GM21737 (cell line): ENCODE measurements at regions not wholly inside any gene's neighbourhood (a gene's known extent, or its start where the extent isn't known, plus 50 kb on each side); places are given as distances from the start of the nearest gene placed in this dataset.

Source experiments
- ATAC-seq: cut with Tn5 transposase; IDR thresholded peaks from one replicate; pipeline ENCODE4 v1.9.1; 2021; ENCODE audit warnings: mild to moderate bottlenecking, moderate library complexity; ENCODE audit not compliant: unreplicated experiment

DNA sequence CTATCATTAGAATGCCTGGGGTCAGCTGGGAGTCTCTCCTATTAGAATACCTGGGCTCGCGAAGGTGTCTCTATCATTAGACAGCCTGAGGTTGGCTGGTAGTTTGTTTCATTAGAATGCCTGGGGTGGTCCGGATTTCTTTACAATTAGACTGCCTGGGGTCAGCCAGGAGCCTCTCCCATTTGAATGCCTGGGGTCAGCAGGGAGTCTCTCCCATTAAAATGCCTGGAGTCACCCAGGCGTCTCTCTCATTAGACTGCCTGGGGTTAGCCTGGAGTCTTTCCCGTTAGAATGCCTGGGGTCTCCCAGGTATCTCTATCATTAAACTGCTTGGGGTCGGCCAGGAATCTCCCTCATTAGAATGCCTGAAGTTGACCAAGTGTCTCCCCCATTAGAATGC, 1458.3 kb downstream of the UQCRFS1 start:
- ATAC-seq = no peak

DNA sequence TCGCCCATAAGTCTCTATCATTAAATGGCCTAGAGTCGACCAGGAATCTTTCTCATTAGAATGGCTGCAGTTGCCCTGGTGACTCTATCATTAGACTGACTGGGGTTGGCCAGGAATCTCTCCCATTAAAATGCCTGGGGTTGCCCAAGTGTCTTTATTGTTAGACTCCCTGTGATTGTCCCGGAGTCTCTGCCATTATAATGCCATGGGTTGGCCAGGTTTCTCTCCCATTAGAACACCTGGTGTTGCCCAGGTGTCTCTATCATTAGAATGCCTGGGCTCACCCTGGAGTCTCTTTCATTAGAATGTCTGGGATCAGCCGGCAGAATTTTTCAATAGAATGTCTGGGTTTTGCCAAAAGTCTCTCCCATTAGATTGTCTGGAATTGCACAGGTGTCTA, 1459.3 kb downstream of the UQCRFS1 start:
- no peak for ATAC-seq

DNA sequence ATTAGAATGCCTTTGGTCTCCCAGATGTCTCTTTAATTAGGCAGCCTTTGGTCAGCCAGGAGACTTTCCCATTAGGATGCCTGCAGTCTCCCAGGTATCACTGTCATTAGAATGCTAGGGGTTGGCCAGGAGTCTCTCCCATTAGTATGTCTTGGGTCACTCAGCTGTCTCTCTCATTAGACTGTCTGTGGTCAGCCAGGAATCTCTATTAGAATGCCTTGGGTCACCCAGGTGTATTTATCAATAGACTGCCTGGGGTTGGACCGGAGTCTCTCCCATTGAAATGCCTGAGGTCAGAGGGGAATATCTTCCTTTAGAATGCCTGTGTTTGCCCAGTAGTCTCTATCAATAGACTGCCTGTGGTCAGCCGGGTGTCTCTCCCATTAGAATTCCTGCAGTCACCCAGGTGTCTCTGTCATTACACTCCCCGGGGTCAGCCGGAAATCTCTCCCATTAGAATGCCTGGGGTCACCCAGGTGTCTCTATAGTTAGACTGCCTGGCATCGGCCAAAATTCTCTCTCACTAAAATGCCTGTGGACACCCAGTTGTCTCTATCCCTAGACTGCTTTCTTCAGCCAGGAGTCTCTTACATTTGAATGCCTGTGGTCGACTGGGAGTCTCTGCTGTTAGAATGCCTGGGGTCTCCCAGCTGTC, 1460.3 kb downstream of the UQCRFS1 start:
- ATAC-seq = no peak

DNA sequence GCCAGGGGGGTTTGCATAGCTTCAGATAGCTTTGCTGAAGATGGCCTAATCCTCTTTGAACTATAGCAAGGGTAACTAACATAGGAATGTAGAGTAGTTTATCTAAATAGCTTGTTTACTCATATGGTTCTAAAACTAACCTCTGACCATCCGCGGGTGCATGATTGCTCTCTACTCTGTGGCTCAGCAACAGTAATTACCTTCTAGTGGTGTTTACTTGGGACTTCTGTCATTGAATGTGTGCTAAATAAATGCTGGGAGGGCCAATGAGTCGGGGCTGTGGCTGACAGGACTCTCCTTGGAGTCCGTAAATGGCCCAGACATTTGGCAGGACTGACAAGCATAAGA, 1461.9 kb downstream of the UQCRFS1 start:
- no peak for ATAC-seq

DNA sequence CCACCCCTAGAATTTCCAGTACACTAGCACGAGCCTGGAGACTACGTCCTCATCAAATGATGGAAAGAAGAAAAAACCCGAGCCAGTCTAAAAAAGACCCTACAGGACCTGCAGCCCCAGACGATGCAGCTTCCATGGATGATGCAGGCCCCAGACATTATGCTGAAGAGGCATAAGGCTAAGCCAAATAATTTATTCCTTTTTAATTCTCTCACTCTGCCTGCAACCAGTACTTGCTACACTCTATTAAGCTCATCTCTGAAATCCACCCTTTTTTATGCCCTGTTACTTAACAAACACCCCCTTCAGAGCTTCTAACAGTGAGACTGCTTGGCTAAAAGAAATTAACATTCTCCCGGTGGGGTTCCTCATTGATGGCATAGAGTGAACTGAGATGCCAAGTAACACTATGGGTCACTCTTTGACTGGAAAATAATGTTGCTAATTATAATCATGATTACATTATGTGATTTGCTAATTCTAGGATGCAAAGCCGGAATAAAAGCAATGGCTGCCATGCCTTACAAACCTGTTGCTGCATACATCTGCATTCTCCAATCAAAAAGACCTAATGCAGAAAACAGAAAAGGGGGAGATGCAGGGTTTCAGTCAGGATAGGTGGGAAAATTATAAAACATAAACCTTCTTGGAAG, 1462.4 kb downstream of the UQCRFS1 start:
- ATAC-seq = no peak

DNA sequence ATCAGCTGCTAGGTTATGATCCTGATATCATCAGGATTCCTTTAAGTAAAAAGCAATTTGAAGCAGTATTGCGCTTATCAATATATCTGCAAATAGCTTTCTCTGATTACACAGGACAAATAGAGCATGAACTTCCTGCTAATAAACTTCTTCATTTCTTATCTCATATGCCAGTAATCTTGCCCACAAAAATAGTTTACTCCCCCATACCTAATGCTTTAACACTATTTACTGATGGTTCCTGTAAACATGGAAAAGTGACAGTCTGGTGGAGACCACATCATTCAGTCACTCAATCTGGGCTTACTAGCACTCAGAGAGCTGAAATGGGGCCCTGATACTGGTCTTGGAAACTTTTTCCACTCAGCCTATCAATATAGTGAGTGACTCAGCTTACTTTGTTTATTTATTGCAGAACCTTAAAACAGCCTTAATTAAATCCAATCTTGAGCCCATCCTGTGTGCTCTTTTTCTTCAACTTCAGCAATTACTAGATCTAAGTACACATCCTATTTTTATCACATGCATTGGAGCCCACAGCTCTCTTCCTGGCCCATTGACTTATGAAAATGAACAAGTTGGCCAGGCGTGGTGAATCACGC, 1464.3 kb downstream of the UQCRFS1 start:
- no peak for ATAC-seq

DNA sequence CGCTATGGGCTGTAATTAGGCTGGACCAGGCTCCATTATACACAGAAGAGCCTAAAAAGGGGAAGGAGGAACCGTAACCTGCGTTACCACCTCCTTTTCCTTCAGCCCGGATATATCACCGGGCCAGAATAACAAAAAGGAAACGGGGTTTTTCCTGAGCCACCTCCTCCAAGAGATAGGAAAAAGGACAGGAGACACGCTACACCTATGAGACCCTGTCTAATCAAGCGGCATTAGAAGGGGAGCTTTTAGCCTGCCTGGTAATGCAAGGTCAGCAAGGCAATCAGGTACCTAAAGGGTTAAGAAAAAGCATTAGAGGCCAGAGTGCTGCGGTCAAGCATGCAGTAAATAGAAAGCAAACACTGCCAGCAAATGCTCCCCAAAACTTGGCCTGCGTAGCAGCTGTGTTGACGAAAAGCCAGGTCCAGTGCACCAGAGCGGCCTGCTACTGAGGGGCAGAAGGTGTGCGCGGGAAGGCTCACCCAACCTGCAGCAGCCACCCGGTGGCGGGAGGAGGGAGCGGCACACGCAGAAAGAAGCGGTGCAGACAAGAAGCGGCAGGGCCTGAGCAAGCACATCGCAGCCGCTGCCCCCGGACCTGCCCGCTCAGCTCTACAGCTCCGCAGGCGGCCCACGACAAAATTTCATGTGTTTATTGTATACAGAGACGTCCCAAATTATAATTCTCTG, 1466.1 kb downstream of the UQCRFS1 start:
- ATAC-seq = no peak

DNA sequence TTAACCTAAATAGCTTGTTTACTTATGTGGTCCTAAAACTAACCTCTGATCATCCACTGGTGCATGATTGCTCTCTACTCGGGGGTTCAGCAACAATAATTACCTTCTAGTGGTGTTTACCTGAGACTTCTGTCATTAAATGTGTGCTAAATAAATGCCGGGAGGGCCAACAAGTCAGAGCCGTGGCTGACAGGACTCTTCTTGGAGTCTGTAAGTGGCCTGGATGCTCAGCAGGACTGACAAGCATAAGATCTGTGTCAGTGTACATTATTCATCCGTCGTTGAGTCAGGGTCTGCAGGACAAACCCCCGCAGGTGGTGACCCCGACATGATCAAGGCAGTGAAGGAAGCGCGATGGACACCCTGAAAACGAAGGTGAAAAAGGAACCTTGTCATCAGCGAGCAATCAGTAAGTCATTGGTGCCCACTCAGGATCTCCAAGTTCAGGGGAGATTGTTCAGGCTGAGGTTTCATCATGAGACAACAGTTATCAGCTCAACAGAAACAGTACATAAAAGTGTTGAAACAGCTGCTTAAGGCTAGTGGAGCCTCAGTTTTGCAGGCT, 1466.9 kb downstream of the UQCRFS1 start:
- ATAC-seq = no peak

DNA sequence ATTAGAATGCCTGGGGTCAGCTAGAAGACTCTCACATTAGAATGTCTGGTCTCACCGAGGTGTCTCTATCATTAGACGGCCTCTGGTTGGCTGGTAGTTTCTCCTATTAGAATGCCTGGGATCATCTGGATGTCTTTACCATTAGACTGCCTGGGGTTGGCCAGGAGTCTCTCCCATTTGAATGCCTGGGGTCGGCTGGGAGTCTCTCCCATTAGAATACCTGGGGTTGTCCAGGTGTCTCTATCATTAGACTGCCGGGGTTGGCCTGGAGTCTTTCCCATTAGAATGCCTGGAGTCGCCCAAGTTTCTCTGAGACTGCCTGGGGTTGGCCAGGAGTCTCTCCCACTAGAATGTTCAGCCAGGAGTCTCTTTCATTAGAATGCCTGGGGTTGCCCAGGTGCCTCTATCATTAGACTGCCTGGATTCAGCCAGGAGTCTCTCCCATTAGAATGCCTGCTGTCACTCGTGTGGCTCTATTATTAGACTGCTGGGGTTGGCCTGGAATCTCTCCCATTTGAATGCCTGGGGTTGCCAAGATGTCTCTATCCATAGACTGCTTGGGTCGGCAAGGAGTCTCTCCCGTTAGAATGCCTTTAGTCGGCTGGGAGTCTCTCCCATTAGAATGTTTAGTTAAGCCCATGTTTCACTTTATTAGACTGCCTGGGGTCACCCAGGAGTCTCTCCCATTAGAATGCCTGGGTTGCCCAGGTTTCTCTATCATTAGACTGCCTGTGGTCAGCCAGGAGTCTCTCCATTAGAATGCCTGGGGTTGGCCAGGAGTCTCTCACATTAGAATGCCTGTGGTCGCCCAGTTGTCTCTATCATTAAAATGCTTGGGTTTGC, 1467.8 kb downstream of the UQCRFS1 start:
- ATAC-seq = no peak

DNA sequence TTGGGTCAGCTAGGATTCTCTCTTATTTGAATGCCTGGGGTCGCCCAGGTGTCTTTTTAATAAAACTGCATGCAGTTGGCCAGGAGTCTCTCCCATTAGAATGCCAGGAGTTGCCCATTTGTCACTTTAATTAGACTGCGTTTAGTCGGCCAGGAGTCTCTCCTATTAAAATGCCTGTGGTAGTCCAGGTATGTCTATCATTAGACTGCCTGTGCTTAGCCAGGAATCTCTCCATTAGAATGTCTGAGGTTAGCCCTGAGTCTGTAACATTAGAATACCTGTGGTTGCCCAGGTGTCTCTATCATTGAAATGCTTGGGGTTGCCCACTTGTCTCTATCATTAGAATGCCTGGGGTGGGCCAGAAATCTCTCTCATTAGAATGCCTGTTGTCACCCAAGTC, 1470.9 kb downstream of the UQCRFS1 start:
- no peak for ATAC-seq

DNA sequence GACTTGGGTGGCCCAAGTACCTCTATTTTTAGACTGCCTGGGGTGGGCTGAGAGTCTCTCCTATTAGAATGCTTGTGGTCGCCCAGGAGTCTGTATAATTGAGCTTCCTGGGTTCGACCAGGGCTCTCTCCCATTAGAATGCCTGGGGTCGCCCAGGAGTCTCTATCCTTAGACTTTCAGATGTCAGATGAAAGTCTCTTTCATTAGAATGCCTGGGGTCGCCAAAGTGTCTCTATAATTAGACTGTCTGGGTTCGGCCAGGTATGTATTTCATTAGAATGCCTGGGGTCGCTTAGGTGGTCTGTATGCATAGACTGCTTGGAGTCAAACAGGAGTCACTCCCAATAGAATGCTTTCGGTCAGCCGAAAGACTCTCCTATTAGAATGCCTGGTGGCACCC, 1471.7 kb downstream of the UQCRFS1 start:
- ATAC-seq = no peak

DNA sequence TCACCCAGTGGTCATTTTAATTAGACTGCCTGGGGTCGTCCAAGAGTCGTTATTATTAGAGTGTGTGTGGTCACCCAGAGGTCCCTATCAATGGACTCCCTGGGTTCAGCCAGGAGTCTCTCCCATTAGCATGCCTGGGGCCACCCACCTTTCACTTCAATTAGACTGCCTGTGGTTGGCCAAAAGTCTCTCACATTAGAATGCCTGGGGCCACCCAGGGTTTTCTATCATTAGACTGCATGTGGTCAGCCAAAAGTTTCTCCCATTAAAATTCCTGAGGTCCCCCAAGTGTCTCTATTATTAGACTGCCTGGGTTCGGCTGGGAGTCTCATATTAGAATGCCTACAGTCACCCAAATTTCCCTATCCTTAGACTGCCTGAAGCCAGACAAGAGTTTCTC, 1472.6 kb downstream of the UQCRFS1 start:
- ATAC-seq = no peak

DNA sequence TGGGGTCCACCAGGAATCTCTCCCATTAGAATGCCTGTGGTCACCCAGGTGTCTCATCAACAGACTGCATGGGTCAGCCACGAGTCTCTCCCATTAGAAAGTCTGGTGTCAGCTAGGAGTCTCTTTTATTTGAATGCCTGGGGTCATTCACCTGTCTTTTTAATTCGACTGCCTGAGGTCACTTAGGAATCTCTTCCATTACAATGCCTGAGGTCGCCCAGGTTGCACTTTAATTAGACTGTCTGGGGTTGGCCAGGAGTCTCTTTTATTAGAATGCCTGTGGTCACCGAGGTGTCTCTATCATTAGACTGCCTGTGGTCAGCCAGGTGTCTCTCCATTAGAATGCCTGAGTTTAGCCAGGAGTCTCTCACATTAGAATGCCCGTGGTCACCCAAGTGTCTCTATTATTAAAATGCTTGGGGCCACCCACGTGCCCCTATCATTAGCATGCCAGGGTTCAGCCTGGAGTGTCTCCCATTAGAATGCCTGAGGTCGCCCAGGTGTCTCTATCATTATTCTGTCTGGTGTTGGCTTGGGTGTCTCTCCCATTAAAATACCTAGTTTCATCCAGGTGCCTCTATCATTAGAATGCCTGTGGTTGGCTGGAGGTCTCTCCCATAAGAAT, 1474.3 kb downstream of the UQCRFS1 start:
- no peak for ATAC-seq

DNA sequence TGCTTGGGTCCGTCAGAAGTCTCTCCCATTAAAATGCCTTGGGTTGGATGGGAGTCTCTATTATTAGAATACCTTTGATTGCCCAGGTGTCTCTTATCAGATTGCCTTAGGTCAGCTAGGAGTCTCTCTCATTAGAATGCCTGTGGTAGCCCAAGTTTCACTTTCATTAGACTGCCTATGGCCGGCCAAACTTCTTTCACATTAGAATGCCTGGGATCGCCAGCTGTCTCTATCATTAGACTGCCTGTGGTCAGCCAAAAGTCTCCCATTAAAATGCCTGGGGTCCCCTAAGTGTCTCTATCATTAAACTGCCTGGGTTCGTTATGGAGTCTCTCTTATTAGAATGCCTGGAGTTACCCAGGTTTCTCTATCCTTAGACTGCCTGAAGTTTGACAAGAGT, 1476.7 kb downstream of the UQCRFS1 start:
- ATAC-seq = no peak

DNA sequence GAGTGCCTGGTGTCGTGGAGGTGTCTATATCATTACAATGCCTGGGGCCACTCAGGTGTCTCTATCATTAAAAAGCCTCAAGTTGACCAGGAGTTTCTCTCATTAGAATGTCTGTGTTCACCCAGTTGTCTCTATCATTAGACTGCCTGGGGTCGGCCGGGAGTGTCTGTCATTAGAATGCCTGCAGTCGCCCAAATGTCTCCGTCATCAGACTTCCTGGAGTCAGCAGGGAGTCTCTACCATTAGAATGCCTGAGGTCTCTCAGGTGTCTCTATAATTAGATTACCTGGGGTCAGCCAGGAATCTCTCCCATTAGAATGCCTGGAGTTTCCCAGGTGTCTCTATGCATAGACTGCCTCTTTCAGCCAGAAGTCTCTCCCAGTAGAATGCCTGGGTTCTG, 1477.6 kb downstream of the UQCRFS1 start:
- ATAC-seq = no peak

DNA sequence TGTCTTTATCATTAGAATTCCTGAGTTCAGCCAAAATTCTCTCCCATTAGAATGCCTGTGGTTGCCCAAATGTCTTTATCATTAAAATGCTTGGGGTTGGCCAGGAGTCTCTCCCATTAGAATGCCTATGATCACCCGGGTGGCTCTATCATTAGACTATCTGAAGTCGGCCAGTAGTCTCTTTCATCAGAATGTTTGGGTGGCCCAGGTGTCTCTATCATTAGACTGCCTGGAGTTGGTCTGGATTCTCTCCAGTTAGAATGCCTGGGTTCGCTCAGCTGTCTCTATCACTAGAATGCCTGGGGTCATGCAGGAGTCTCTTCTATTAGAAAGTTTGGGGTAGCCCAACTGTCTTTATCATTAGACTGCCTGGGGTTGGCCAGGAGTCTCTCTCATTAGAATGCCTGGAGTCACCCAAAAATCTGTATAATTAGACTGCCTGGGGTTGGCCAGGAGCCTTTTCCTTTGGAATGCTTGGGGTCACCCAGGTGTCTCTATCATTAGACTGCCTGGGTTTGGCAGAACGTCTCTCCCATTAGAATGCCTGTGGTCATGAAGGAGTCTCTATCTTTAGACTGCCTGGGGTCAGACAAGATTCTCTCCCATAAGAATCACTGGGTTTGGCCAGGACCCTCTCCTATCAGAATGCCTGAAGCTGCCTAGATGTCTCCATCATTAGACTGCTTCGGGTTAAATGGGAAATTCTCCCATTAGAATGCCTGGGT, 1478.3 kb downstream of the UQCRFS1 start:
- ATAC-seq = no peak

DNA sequence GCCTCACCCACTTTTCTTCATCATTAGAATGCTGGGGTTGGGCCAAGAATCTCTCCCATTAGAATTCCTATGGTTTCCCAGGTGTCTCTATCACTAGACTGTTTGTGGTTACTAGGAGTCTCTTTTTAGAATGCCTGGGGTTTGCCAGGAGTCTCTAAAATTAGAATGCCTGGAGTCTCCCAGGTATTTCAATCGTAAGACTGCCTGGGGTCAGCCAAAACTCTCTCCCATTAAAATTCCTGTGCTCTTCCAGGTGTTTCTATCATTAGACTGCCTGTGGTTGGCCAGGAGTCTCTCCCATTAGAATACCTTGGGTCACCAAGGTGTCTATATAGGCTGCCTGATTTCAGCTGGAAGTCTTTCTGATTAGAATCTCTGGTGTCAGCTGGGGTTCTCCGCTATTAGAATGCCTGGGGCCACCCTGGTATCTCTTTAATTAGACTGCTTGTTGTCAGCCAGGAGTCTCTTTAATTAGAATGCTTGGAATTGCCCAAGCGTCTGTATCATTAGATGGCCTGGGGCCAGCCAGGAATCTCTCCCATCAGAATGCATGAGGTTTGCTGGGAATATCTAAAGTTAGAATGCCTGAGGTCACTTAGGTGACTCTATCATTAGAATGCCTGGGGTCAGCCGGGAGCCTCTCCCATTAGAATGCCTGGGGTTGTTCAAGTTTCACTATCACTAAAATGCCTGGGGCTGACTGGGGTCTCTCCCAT, 1479.2 kb downstream of the UQCRFS1 start:
- ATAC-seq = no peak

DNA sequence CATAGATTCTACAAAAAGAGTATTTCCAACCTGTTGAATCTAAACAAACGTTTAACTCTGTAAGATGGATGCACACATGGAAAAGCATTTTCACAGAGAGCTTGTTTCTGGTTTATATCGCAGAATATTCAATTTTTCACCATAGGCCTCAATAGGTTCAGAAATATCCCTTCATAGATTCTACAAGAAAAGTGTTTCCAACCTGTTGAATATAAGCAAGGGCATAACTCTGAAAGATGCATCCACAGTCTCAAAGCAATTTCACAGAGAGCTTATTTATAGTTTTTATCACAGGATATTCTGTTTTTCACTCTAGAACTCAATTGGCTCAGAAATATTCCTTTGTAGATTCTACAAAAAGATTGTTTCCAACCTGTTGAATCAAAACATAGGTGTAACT, 1483.6 kb downstream of the UQCRFS1 start:
- no peak for ATAC-seq

DNA sequence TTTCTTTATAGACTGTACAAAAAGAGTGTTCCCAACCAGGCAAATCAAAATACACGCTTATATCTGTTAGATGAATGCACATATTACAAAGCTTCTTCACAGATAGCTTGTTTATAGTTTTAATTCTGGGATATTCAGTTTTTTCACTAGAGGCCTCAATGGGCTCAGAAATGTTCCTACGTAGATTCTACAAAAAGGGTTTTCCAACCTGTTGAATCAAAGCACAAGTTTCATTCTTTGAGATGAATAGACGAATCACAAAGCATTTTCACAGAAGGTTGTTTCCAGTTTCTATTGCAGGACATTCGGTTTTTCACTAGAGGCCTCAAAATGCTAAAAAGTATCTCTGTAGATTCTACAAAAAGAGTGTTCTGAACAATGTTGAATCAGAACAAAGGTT, 1490.3 kb downstream of the UQCRFS1 start:
- no peak for ATAC-seq
